ENCODE measurements at regions not wholly inside any gene's neighbourhood (a gene's known extent, or its start where the extent isn't known, plus 50 kb on each side); places are given as distances from the start of the nearest gene placed in this dataset.
"Not testable (repeated sequence)": the region's sequence is repeated elsewhere in the genome, so short reads cannot be mapped to it uniquely, and the experiment has no call there.

DNA sequence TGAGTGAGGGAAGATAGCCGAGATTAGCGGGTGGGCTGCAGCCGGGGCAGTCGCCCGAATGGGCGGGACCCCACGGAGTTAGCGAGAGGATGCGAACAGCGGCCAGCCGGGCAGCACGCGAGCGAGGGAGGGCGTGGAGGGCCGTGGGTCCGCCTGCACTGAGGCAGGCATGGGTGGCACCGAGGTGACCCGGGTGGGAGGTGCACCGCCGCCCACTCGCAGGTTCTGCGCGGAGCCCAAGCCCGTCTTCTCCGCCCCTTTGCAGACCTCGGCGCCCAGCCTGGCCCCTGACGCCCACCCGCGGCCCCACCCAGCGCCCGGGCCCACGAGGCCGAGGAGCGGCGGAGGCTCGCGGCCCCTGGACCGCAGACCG, 261.7 kb upstream of the PLCXD1 start:
- TF ChIP-seq ZNF644 (CRISPR knock-in tag; IDR thresholded peaks at IDR 0.05; ENCODE audit: low read depth); ZNF383 (CRISPR knock-in tag; IDR thresholded peaks at IDR 0.05; ENCODE audit: borderline replicate concordance); NFIC (IDR thresholded peaks at IDR 0.05; ENCODE audit: low read length); SP140L (CRISPR knock-in tag; IDR thresholded peaks at IDR 0.05; ENCODE audit: borderline replicate concordance); POLR2A (IDR thresholded peaks at IDR 0.05; ENCODE audit: insufficient read depth in 1 of 2, low read depth in 2 of 2, low read length in 2 of 2); ZNF605 (CRISPR knock-in tag; IDR thresholded peaks at IDR 0.05); POLR2AphosphoS5 (IDR thresholded peaks at IDR 0.05; ENCODE audit: low read depth, low read length); ISX (CRISPR knock-in tag; conservative IDR thresholded peaks at IDR 0.05); RORA (CRISPR knock-in tag; IDR thresholded peaks at IDR 0.05); ZNF672 (CRISPR knock-in tag; IDR thresholded peaks at IDR 0.05); ZNF607 (CRISPR knock-in tag; IDR thresholded peaks at IDR 0.05; ENCODE audit: borderline replicate concordance): not testable (repeated sequence)
- TF ChIP-seq, protein P1, sequence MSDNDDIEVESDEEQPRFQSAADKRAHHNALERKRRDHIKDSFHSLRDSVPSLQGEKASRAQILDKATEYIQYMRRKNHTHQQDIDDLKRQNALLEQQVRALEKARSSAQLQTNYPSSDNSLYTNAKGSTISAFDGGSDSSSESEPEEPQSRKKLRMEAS (IDR thresholded peaks at IDR 0.05) = not testable (repeated sequence)
- TF ChIP-seq, protein P2, sequence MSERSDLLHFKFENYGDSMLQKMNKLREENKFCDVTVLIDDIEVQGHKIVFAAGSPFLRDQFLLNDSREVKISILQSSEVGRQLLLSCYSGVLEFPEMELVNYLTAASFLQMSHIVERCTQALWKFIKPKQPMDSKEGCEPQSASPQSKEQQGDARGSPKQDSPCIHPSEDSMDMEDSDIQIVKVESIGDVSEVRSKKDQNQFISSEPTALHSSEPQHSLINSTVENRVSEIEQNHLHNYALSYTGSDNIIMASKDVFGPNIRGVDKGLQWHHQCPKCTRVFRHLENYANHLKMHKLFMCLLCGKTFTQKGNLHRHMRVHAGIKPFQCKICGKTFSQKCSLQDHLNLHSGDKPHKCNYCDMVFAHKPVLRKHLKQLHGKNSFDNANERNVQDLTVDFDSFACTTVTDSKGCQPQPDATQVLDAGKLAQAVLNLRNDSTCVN (CRISPR knock-in tag; IDR thresholded peaks at IDR 0.05; ENCODE audit: borderline replicate concordance) = not testable (repeated sequence)
